HEK293T (cell line): ENCODE measurements at regions not wholly inside any gene's neighbourhood (a gene's known extent, or its start where the extent isn't known, plus 50 kb on each side); places are given as distances from the start of the nearest gene placed in this dataset.

Experiments used
- ARNT ChIP-seq: fragments of 450-650 bp; IDR thresholded peaks from 2 replicates; pipeline ENCODE4 v1.6.1; 2017; ENCODE audit warnings: mild to moderate bottlenecking
- BHLHE40 ChIP-seq: fragments of 450-650 bp; IDR thresholded peaks from 2 replicates; pipeline ENCODE4 v1.6.1; 2016; ENCODE audit warnings: mild to moderate bottlenecking, moderate library complexity, borderline replicate concordance
- CTBP1 ChIP-seq: fragments of 450-650 bp; IDR thresholded peaks from 2 replicates; pipeline ENCODE4 v1.6.1; 2016; ENCODE audit warnings: borderline replicate concordance
- ELF4 ChIP-seq: fragments of 450-650 bp; IDR thresholded peaks from 2 replicates; pipeline ENCODE4 v1.6.1; 2017; ENCODE audit warnings: antibody characterized with exemption
- FOXA1 ChIP-seq: fragments of 450-650 bp; IDR thresholded peaks from 2 replicates; pipeline ENCODE4 v1.6.1; 2016; ENCODE audit warnings: mild to moderate bottlenecking
- FOXK2 ChIP-seq: fragments of 450-650 bp; IDR thresholded peaks from 2 replicates; pipeline ENCODE4 v1.6.1; 2016; ENCODE audit warnings: mild to moderate bottlenecking
- FOXM1 ChIP-seq: fragments of 450-650 bp; IDR thresholded peaks from 2 replicates; pipeline ENCODE4 v1.6.1; 2017; ENCODE audit warnings: mild to moderate bottlenecking, borderline replicate concordance
- HDGF ChIP-seq: fragments of 450-650 bp; IDR thresholded peaks from 2 replicates; pipeline ENCODE4 v1.6.1; 2017; ENCODE audit warnings: antibody characterized with exemption, borderline replicate concordance
- NFRKB ChIP-seq: fragments of 450-650 bp; IDR thresholded peaks from 2 replicates; pipeline ENCODE4 v1.6.1; 2016; ENCODE audit warnings: mild to moderate bottlenecking, moderate library complexity
- PKNOX1 ChIP-seq: fragments of 450-650 bp; IDR thresholded peaks from 2 replicates; pipeline ENCODE4 v1.6.1; 2016
- SP1 ChIP-seq: fragments of 450-650 bp; IDR thresholded peaks from 2 replicates; pipeline ENCODE4 v1.6.1; 2017
- TARDBP ChIP-seq: fragments of 450-650 bp; IDR thresholded peaks from 2 replicates; pipeline ENCODE4 v1.6.1; 2016

DNA sequence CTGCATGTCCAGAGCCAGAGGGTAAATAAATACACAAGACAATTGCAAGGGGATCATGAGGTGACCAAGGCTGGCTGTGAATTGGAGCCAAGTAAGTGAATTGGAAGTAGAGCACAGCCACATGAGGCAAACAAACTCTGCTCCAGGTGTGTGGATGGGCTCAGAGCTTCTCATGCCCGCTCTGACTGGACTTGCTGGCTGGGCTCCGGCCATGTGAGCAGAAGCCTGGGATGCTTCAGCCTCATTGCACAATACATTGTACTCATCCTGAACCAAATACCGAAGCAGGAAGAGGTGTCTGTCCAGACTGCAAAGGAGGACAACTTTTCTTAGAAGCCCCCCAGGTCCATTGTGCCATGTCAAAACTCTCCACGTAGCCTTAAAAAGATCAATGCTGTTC, 193.0 kb downstream of the TTC8 start:
- TF ChIP-seq SP1 (no peak), FOXA1 (no peak), ELF4 (no peak), NFRKB (no peak), FOXM1 (no peak), CTBP1 (no peak), BHLHE40 (no peak), FOXK2 (no peak), TARDBP (no peak), PKNOX1 (no peak), ARNT (no peak), HDGF (no peak)
